PC-9 (cell line): ENCODE measurements at regions not wholly inside any gene's neighbourhood (a gene's known extent, or its start where the extent isn't known, plus 50 kb on each side); places are given as distances from the start of the nearest gene placed in this dataset.

ENCODE experiments used
- BruUV-seq: library from RNA; stranded (reverse); fragments of 400-500 nt; replicated peaks from 2 replicates; lab custom pipeline; 2021; lab: Mats Ljungman, UMichigan
- CTCF ChIA-PET: fragments of 300-600 bp; sonication (Branson Sonifier 250); formaldehyde crosslinking; loops from one replicate; lab custom pipeline; 2022; ENCODE audit warnings: antibody characterized with exemption; lab: Charles Lee
- POLR2A ChIA-PET: fragments of 300-600 bp; sonication (Branson Sonifier 250); formaldehyde crosslinking; loops from one replicate; lab custom pipeline; 2022; ENCODE audit warnings: antibody characterized with exemption; ENCODE audit not compliant: unreplicated experiment; lab: Charles Lee
- DNase-seq, 2 experiments: peaks; one replicate each; pipeline versions ENCODE4 v3.0.0 to v3.0.0-alpha.2; 2015 to 2022; ENCODE audit warnings: mixed read lengths in 1 of 2
- H2AFZ ChIP-seq: fragments of 200-600 bp; sonication (generic); 2 replicates; pipeline ENCODE4 v1.8.1; 2017; ENCODE audit warnings: antibody characterized with exemption
- H3F3A ChIP-seq: fragments of 200-600 bp; sonication (generic); 2 replicates; pipeline ENCODE4 v1.8.1; 2017; ENCODE audit warnings: antibody characterized with exemption, mild to moderate bottlenecking, low read depth; ENCODE audit not compliant: insufficient read depth
- H3K27ac ChIP-seq: fragments of 200-600 bp; sonication (generic); 2 replicates; pipeline ENCODE4 v1.6.1; 2016; ENCODE audit warnings: mixed run types
- H3K27me3 ChIP-seq: fragments of 200-600 bp; sonication (generic); 2 replicates; pipeline ENCODE4 v1.6.1; 2016; ENCODE audit warnings: low read depth, mixed run types; ENCODE audit not compliant: insufficient read depth
- H3K36me3 ChIP-seq: fragments of 200-600 bp; sonication (generic); 2 replicates; pipeline ENCODE4 v1.6.1; 2016; ENCODE audit warnings: low read depth, mixed run types
- H3K4me1 ChIP-seq: fragments of 200-600 bp; sonication (generic); replicated peaks from 2 replicates; pipeline ENCODE4 v1.6.1; 2016; ENCODE audit warnings: mixed run types; ENCODE audit not compliant: insufficient read depth
- H3K4me2 ChIP-seq: fragments of 200-600 bp; sonication (generic); 2 replicates; pipeline ENCODE4 v1.6.1; 2017; ENCODE audit warnings: mixed run types
- H3K4me3 ChIP-seq: fragments of 200-600 bp; sonication (generic); 2 replicates; pipeline ENCODE4 v1.6.1; 2016; ENCODE audit warnings: mixed run types
- H3K79me2 ChIP-seq: fragments of 200-600 bp; sonication (generic); 2 replicates; pipeline ENCODE4 v1.6.1; 2017; ENCODE audit warnings: low read depth, mixed run types
- H3K9me2 ChIP-seq: fragments of 200-600 bp; sonication (generic); 2 replicates; pipeline ENCODE4 v1.8.1; 2017; ENCODE audit warnings: mild to moderate bottlenecking; ENCODE audit not compliant: insufficient read depth
- H3K9me3 ChIP-seq: fragments of 200-600 bp; sonication (generic); 2 replicates; pipeline ENCODE4 v1.8.1; 2016; ENCODE audit warnings: low read depth; ENCODE audit not compliant: insufficient read depth
- H4K20me1 ChIP-seq: fragments of 200-600 bp; sonication (generic); 2 replicates; pipeline ENCODE4 v1.8.1; 2017; ENCODE audit not compliant: insufficient read depth
- EZH2 ChIP-seq: fragments of 200-600 bp; sonication (generic); IDR thresholded peaks from 2 replicates; pipeline ENCODE4 v1.8.0; 2017; ENCODE audit warnings: antibody characterized with exemption, low read depth
- intact Hi-C: fragments of 100-400 bp; cut with micrococcal nuclease; formaldehyde crosslinking; loops from one replicate; pipeline ENCODE4 v1.10.0; 2022; ENCODE audit not compliant: unreplicated experiment
- TF ChIP-seq, protein P1 (sequence below): fragments of 200-600 bp; sonication (generic); conservative IDR thresholded peaks from 2 replicates; pipeline ENCODE4 v1.6.1; 2017; ENCODE audit warnings: mixed run types, antibody characterized with exemption, mild to moderate bottlenecking, moderate library complexity

DNA sequence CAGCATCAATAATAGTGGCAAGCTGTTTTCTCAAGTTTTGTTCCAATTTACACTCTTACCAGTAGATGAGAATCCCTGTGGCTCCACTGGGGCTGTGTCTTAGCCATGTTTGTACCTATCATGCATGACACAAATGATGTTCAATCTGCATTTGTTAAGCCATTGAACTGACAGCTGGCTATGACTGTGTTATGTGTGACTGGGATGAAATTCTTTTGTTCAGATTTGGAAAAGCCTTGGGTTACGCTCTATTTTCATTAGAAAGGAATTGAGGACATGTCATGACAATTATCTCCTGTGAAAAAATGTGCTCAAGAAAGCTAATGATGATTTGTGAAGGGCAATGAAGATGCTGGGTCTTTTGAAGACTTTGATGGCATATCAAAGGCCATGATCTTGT, 201.8 kb upstream of the LARGE1 start:
- TF ChIP-seq EZH2, result no peak
- TF ChIP-seq, protein P1, sequence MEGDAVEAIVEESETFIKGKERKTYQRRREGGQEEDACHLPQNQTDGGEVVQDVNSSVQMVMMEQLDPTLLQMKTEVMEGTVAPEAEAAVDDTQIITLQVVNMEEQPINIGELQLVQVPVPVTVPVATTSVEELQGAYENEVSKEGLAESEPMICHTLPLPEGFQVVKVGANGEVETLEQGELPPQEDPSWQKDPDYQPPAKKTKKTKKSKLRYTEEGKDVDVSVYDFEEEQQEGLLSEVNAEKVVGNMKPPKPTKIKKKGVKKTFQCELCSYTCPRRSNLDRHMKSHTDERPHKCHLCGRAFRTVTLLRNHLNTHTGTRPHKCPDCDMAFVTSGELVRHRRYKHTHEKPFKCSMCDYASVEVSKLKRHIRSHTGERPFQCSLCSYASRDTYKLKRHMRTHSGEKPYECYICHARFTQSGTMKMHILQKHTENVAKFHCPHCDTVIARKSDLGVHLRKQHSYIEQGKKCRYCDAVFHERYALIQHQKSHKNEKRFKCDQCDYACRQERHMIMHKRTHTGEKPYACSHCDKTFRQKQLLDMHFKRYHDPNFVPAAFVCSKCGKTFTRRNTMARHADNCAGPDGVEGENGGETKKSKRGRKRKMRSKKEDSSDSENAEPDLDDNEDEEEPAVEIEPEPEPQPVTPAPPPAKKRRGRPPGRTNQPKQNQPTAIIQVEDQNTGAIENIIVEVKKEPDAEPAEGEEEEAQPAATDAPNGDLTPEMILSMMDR, result no peak
- no peaks in the 10 kb centered on the region; the same call in 1 of the 2 replicates for H4K20me1 ChIP-seq
- H2AFZ ChIP-seq, result no peak overlapping the region
- H3K9me3 ChIP-seq, result no peaks in the 10 kb centered on the region
- H3K9me2 ChIP-seq, result 0 out of 2 replicates have a peak, but pooled peaks cover 6% of the 10 kb centered on the region
- no peak overlapping the region for H3K27ac ChIP-seq
- H3K4me2 ChIP-seq, result no peak overlapping the region
- POLR2A ChIA-PET, result no interaction called here
- H3K79me2 ChIP-seq, result no peaks in the 10 kb centered on the region
- no peak overlapping the region for H3K4me3 ChIP-seq
- no peaks in the 10 kb centered on the region for H3K36me3 ChIP-seq
- intact Hi-C loops, result no loop called here
- CTCF ChIA-PET, result no interaction called here
- no peaks in the 10 kb centered on the region for H3F3A ChIP-seq
- DNase-seq, result no peak
- H3K27me3 ChIP-seq, result peaks cover 3% of the 10 kb centered on the region; the same call in 1 of the 2 replicates
- BruUV-seq, result no TSS peak
- no peaks in the 10 kb centered on the region for H3K4me1 ChIP-seq

DNA sequence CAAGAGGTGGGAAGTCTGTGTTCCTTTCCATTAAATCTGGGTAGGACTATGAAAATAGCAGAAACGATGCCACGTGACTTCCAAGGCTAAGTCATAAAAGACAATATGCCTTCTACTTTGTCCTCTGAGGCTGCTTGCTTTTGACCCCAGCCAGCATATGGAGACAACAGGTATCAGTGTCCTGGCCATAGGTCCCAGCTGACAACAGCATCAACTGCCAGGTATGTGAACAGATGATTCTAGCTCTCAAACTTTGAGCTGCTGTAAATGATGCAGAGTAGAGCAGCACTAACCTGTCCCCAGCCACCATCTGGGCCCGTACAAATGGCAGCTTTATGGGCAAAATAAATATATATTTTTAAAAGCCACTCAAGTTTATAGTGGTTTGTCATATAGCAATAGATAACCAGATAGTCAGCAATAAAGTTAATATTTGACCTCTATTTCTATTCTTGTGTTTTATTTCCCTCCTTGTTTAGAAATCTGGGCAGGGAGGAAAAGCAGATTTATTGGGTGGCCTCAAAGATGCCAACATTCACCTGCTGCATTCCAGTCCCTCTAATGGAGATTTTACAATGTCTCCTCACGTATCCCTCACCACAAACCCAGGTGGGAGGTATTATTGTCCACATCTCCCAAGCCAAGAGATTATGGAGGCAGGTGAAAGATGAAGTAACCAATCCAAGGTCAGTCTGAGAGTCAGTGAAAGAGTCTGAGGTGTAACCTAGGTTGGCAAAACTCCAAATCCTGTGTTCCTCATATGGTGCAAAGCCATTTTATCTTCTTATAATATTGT, 209.6 kb upstream of the LARGE1 start:
- no peaks in the 10 kb centered on the region for H3K79me2 ChIP-seq
- H3K4me3 ChIP-seq, result no peak overlapping the region
- TF ChIP-seq, protein P1, result no peak
- TF ChIP-seq EZH2, result no peak
- H3K36me3 ChIP-seq, result no peaks in the 10 kb centered on the region
- H3F3A ChIP-seq, result no peaks in the 10 kb centered on the region
- no peaks in the 10 kb centered on the region for H3K9me3 ChIP-seq
- no TSS peak for BruUV-seq
- H3K4me1 ChIP-seq, result no peaks in the 10 kb centered on the region
- H3K27ac ChIP-seq, result no peak overlapping the region
- no peak overlapping the region for H3K4me2 ChIP-seq
- H3K9me2 ChIP-seq, result no peaks in the 10 kb centered on the region
- no peak for DNase-seq
- no peak overlapping the region for H2AFZ ChIP-seq
- ChIA-PET CTCF (no interaction called here), POLR2A (no interaction called here)
- H3K27me3 ChIP-seq, result peaks cover 24% of the 10 kb centered on the region
- intact Hi-C loops, result no loop called here
- H4K20me1 ChIP-seq, result no peaks in the 10 kb centered on the region

DNA sequence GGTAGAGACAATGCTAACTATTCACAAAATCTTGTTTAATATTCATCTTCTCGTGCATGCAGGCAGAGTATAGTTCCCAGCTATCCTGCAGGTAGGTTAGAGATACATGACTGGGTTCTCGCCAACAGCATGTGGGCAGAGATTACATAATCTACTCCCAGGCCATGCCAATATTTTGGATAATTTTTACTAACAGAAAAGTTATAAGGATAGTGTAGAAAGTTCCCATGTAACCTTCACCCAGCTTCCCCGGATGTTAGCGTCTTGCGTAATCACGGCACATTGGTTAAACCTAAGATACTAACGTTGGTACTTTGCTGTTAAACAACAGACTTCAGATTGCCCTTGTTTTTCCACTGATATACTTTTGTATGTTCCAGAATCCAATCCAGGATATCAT, 215.5 kb upstream of the LARGE1 start:
- Histone ChIP-seq H3K4me1 (no peaks in the 10 kb centered on the region), H3K27me3 (peaks cover 28% of the 10 kb centered on the region), H4K20me1 (no peaks in the 10 kb centered on the region), H3F3A (no peaks in the 10 kb centered on the region), H3K36me3 (no peaks in the 10 kb centered on the region), H3K27ac (no peak overlapping the region), H3K9me2 (no peaks in the 10 kb centered on the region), H2AFZ (no peak overlapping the region), H3K4me2 (no peak overlapping the region), H3K4me3 (no peak overlapping the region), H3K9me3 (no peaks in the 10 kb centered on the region; the same call in 1 of the 2 replicates), H3K79me2 (no peaks in the 10 kb centered on the region)
- no peak for TF ChIP-seq EZH2
- TF ChIP-seq, protein P1, result no peak
- no TSS peak for BruUV-seq
- no peak for DNase-seq
- ChIA-PET POLR2A (no interaction called here), CTCF (no interaction called here)
- intact Hi-C loops, result no loop called here
